SHP77 (cell line): ENCODE measurements at regions not wholly inside any gene's neighbourhood (a gene's known extent, or its start where the extent isn't known, plus 50 kb on each side); places are given as distances from the start of the nearest gene placed in this dataset.

ENCODE experiments used
- DNase-seq, 2 experiments: peaks; one replicate each; lab custom pipeline; 2025; lab: John Stamatoyannopoulos, UW

GRCh38 chr6:23367311-23367710, 758.7 kb upstream of the NRSN1 start:
- DNase-seq, result no peak

- no peak for DNase-seq
Measured at GRCh38 chr6:23368557-23368956, 757.5 kb upstream of the NRSN1 start.

GRCh38 chr6:23370051-23370450, 756.0 kb upstream of the NRSN1 start:
- no peak for DNase-seq

- DNase-seq, result no peak
Measured at GRCh38 chr6:23371132-23371915, 754.7 kb upstream of the NRSN1 start.

GRCh38 chr6:23377830-23378229, 748.2 kb upstream of the NRSN1 start:
- no peak for DNase-seq

GRCh38 chr6:23380465-23380864, 745.5 kb upstream of the NRSN1 start:
- DNase-seq, result no peak

GRCh38 chr6:23388086-23388783, 737.8 kb upstream of the NRSN1 start:
- no peak for DNase-seq

GRCh38 chr6:23389386-23389785, 736.6 kb upstream of the NRSN1 start:
- DNase-seq, result no peak

- no peak for DNase-seq
Measured at GRCh38 chr6:23390221-23390620, 735.8 kb upstream of the NRSN1 start.

- no peak for DNase-seq
Measured at GRCh38 chr6:23394681-23395080, 731.3 kb upstream of the NRSN1 start.

- no peak for DNase-seq
Measured at GRCh38 chr6:23395381-23395780, 730.6 kb upstream of the NRSN1 start.

GRCh38 chr6:23396949-23397348, 729.1 kb upstream of the NRSN1 start:
- DNase-seq, result no peak

- DNase-seq, result no peak
Measured at GRCh38 chr6:23403460-23403859, 722.6 kb upstream of the NRSN1 start.

GRCh38 chr6:23409531-23409930, 716.5 kb upstream of the NRSN1 start:
- no peak for DNase-seq

- no peak for DNase-seq
Measured at GRCh38 chr6:23410439-23410838, 715.6 kb upstream of the NRSN1 start.

- no peak for DNase-seq
Measured at GRCh38 chr6:23412770-23413169, 713.2 kb upstream of the NRSN1 start.

GRCh38 chr6:23413327-23414050, 712.5 kb upstream of the NRSN1 start:
- DNase-seq, result no peak

- no peak for DNase-seq
Measured at GRCh38 chr6:23414051-23414445, 712.0 kb upstream of the NRSN1 start.

- no peak for DNase-seq
Measured at GRCh38 chr6:23414922-23415321, 711.1 kb upstream of the NRSN1 start.

GRCh38 chr6:23415819-23416427, 710.1 kb upstream of the NRSN1 start:
- no peak for DNase-seq

- DNase-seq, result no peak
Measured at GRCh38 chr6:23417133-23417532, 708.9 kb upstream of the NRSN1 start.

- DNase-seq, result peak in 1 of 2 experiments; percentile 18
Measured at GRCh38 chr6:23418095-23418494, 707.9 kb upstream of the NRSN1 start.
